ENCODE measurements at regions not wholly inside any gene's neighbourhood (a gene's known extent, or its start where the extent isn't known, plus 50 kb on each side); places are given as distances from the start of the nearest gene placed in this dataset.

- peaks cover 8% of the 10 kb centered on the region; the same call in 1 of the 2 replicates for H3K36me3 Mint-ChIP-seq (ENCODE audit: low read depth)
- H3K4me3 Mint-ChIP-seq: no peak overlapping the region
- H3K27me3 Mint-ChIP-seq (ENCODE audit: insufficient read depth): no peaks in the 10 kb centered on the region
- H3K4me1 Mint-ChIP-seq (ENCODE audit: low read depth): no peaks in the 10 kb centered on the region
- no peak for DNase-seq
- peaks cover 46% of the 10 kb centered on the region for H3K9me3 Mint-ChIP-seq
- no peak overlapping the region for H3K27ac Mint-ChIP-seq
- TF ChIP-seq CTCF (IDR thresholded peaks at IDR 0.05): no peak
These were observed 57.1 kb downstream of the GRIN2B start for GRCh38 chr12:13924286-13924685.

- TF ChIP-seq CTCF (IDR thresholded peaks at IDR 0.05): no peak
- Mint-ChIP-seq H3K4me3 (no peak overlapping the region), H3K9me3 (peaks cover 48% of the 10 kb centered on the region), H3K4me1 (ENCODE audit: low read depth) (no peaks in the 10 kb centered on the region), H3K27me3 (ENCODE audit: insufficient read depth) (no peaks in the 10 kb centered on the region), H3K36me3 (ENCODE audit: low read depth) (no peaks in the 10 kb centered on the region), H3K27ac (no peak overlapping the region)
- no peak for DNase-seq
These were observed 62.5 kb downstream of the GRIN2B start for GRCh38 chr12:13918897-13919296.

- peaks cover 7% of the 10 kb centered on the region; the same call in 1 of the 2 replicates for H3K36me3 Mint-ChIP-seq (ENCODE audit: low read depth)
- H3K4me1 Mint-ChIP-seq (ENCODE audit: low read depth): no peaks in the 10 kb centered on the region
- H3K27me3 Mint-ChIP-seq (ENCODE audit: insufficient read depth): no peaks in the 10 kb centered on the region
- no peak for TF ChIP-seq CTCF (IDR thresholded peaks at IDR 0.05)
- H3K9me3 Mint-ChIP-seq: peaks cover 55% of the 10 kb centered on the region
- H3K4me3 Mint-ChIP-seq: no peak overlapping the region
- H3K27ac Mint-ChIP-seq: no peak overlapping the region
- no peak for DNase-seq
These were observed 66.3 kb downstream of the GRIN2B start for GRCh38 chr12:13915096-13915495.

- Mint-ChIP-seq H3K27ac (no peak overlapping the region), H3K4me1 (ENCODE audit: low read depth) (no peaks in the 10 kb centered on the region), H3K36me3 (ENCODE audit: low read depth) (peaks cover 7% of the 10 kb centered on the region; the same call in 1 of the 2 replicates), H3K4me3 (no peak overlapping the region), H3K27me3 (ENCODE audit: insufficient read depth) (no peaks in the 10 kb centered on the region), H3K9me3 (peaks cover 46% of the 10 kb centered on the region)
- DNase-seq: no peak
- no peak for TF ChIP-seq CTCF (IDR thresholded peaks at IDR 0.05)
These were observed 68.0 kb downstream of the GRIN2B start for GRCh38 chr12:13913371-13913770.

- Mint-ChIP-seq H3K36me3 (ENCODE audit: low read depth) (peaks cover 7% of the 10 kb centered on the region; the same call in 1 of the 2 replicates), H3K4me3 (no peak overlapping the region), H3K9me3 (peaks cover 44% of the 10 kb centered on the region), H3K27me3 (ENCODE audit: insufficient read depth) (no peaks in the 10 kb centered on the region), H3K27ac (no peak overlapping the region), H3K4me1 (ENCODE audit: low read depth) (no peaks in the 10 kb centered on the region)
- DNase-seq: no peak
- TF ChIP-seq CTCF (IDR thresholded peaks at IDR 0.05): no peak
These were observed 69.4 kb downstream of the GRIN2B start for GRCh38 chr12:13911756-13912554.

Measured in HFFc6 (cell line).